HepG2 (cell line): ENCODE measurements at regions not wholly inside any gene's neighbourhood (a gene's known extent, or its start where the extent isn't known, plus 50 kb on each side); places are given as distances from the start of the nearest gene placed in this dataset.

ENCODE experiments used
- ATAC-seq: fragments of 200-7000 bp; cut with Tn5 transposase; 3 replicates; pipeline ENCODE4 v1.9.1; 2020; ENCODE audit warnings: mild to moderate bottlenecking, moderate library complexity
- BruUV-seq: library from RNA; stranded (reverse); fragments of 400-500 nt; replicated peaks from 2 replicates; lab custom pipeline; 2021; lab: Mats Ljungman, UMichigan
- CTCF ChIA-PET: fragments of 300-600 bp; formaldehyde crosslinking; extraction: SDS; loops from one replicate; lab custom pipeline; 2021; ENCODE audit warnings: low total read pairs, inconsistent platforms, low intra/inter-chr PET ratio; lab: Yijun Ruan, JAX
- POLR2A ChIA-PET: fragments of 350-600 bp; sonication (Branson Sonifier 250); formaldehyde crosslinking; loops from one replicate; lab custom pipeline; 2020; ENCODE audit warnings: antibody characterized with exemption, inconsistent platforms; lab: Yijun Ruan, JAX
- DNase-seq: peaks from one replicate; pipeline ENCODE4 v3.0.0-alpha.2; 2015; ENCODE audit warnings: low spot score
- FAIRE-seq: peaks from 3 replicates; lab custom pipeline; 2011; peaks lifted over from hg19 to GRCh38; lab: Jason Lieb, UNC
- H2AFZ ChIP-seq: one replicate; pipeline ENCODE4 v1.6.1; 2011; ENCODE audit warnings: low read length, inconsistent platforms
- H3K27ac ChIP-seq: fragments of 300-600 bp; 3 replicates; pipeline ENCODE4 v1.8.0; 2011; ENCODE audit warnings: mixed run types, mild to moderate bottlenecking, mixed read lengths, low read length, inconsistent platforms; ENCODE audit not compliant: insufficient read depth; ENCODE audit errors: extremely low read length
- H3K27me3 ChIP-seq, 2 experiments: fragments of 200-600 bp in 1 of 2; 2 replicates in 1 of 2; 3 replicates in 1 of 2; pipeline versions ENCODE4 v1.6.0 to v1.8.0; 2011; ENCODE audit warnings: low read length in 2 of 2, mild to moderate bottlenecking in 2 of 2, moderate library complexity in 2 of 2, inconsistent platforms in 1 of 2; ENCODE audit not compliant: insufficient read depth in 2 of 2, control insufficient read depth in 1 of 2
- H3K36me3 ChIP-seq, 2 experiments: fragments of 200-600 bp in 1 of 2; replicated peaks in 1 of 2; 2 replicates in 1 of 2; 3 replicates in 1 of 2; pipeline versions ENCODE4 v1.5.1 to v1.8.0; 2011; ENCODE audit warnings: low read length in 2 of 2, inconsistent platforms in 1 of 2; ENCODE audit not compliant: insufficient read depth in 2 of 2, control insufficient read depth in 1 of 2
- H3K4me1 ChIP-seq: 2 replicates; pipeline ENCODE4 v1.5.1; 2012; ENCODE audit warnings: low read length, inconsistent platforms; ENCODE audit not compliant: insufficient read depth
- H3K4me2 ChIP-seq: 2 replicates; pipeline ENCODE4 v1.6.0; 2011; ENCODE audit warnings: low read depth, low read length, inconsistent platforms
- H3K4me3 ChIP-seq, 3 experiments: fragments of 200-600 bp in 1 of 3; sonication (generic), shearing (Covaris generic) in 1 of 3; replicated peaks in 1 of 3; 2 replicates each; pipeline ENCODE4 v1.5.1; 2011 to 2016; ENCODE audit warnings: low read length in 3 of 3, inconsistent platforms in 2 of 3, low read depth in 2 of 3, mild to moderate bottlenecking in 2 of 3, control low read depth in 1 of 3, mixed read lengths in 1 of 3; ENCODE audit not compliant: insufficient read depth in 1 of 3
- H3K79me2 ChIP-seq: one replicate; pipeline ENCODE4 v1.6.1; 2011; ENCODE audit warnings: low read length, inconsistent platforms; ENCODE audit not compliant: insufficient read depth
- H3K9ac ChIP-seq: 2 replicates; pipeline ENCODE4 v1.6.0; 2011; ENCODE audit warnings: mild to moderate bottlenecking, low read depth, low read length, inconsistent platforms; ENCODE audit not compliant: insufficient read depth
- H3K9me3 ChIP-seq: 2 replicates; pipeline ENCODE4 v1.5.1; 2012; ENCODE audit warnings: mild to moderate bottlenecking, low read length
- H4K20me1 ChIP-seq: 2 replicates; pipeline ENCODE4 v1.6.0; 2011; ENCODE audit warnings: inconsistent platforms, mild to moderate bottlenecking, low read length, moderate library complexity; ENCODE audit not compliant: insufficient read depth
- ARID5B ChIP-seq: IDR thresholded peaks from 2 replicates; pipeline ENCODE4 v1.4.0; 2020; ENCODE audit warnings: mild to moderate bottlenecking, missing genetic modification reagents
- ELF1 ChIP-seq: sonication (generic); formaldehyde crosslinking; IDR thresholded peaks from 2 replicates; pipeline ENCODE4 v1.4.0; 2020; ENCODE audit warnings: missing genetic modification reagents
- GTF2F1 ChIP-seq: fragments of 150-350 bp; IDR thresholded peaks from 2 replicates; pipeline ENCODE4 v1.6.1; 2014; ENCODE audit warnings: low read length
- HNRNPH1 ChIP-seq: fragments of 200-400 bp; formaldehyde crosslinking; optimal IDR thresholded peaks from 2 replicates; pipeline ENCODE3; 2017; ENCODE audit warnings: mild to moderate bottlenecking, low read depth, low read length
- KDM4B ChIP-seq: sonication (generic); formaldehyde crosslinking; IDR thresholded peaks from 2 replicates; pipeline ENCODE4 v1.4.0; 2020; ENCODE audit warnings: missing genetic modification reagents
- MYC ChIP-seq: sonication (generic); formaldehyde crosslinking; IDR thresholded peaks from 2 replicates; pipeline ENCODE4 v1.9.0; 2021; ENCODE audit warnings: missing genetic modification reagents, borderline replicate concordance
- MZF1 ChIP-seq: sonication (generic); formaldehyde crosslinking; IDR thresholded peaks from 2 replicates; pipeline ENCODE4 v1.8.1; 2023; ENCODE audit warnings: mild to moderate bottlenecking, missing genetic modification reagents, borderline replicate concordance
- NCOA5 ChIP-seq: sonication (generic); formaldehyde crosslinking; IDR thresholded peaks from 2 replicates; pipeline ENCODE4 v1.4.0; 2020; ENCODE audit warnings: missing genetic modification reagents
- NR0B2 ChIP-seq: sonication (generic); formaldehyde crosslinking; IDR thresholded peaks from 2 replicates; pipeline ENCODE4 v1.4.0; 2020; ENCODE audit warnings: mild to moderate bottlenecking, missing genetic modification reagents
- RBAK ChIP-seq: sonication (generic); formaldehyde crosslinking; IDR thresholded peaks from 2 replicates; pipeline ENCODE4 v1.5.1; 2020; ENCODE audit warnings: mild to moderate bottlenecking, missing genetic modification reagents
- REL ChIP-seq: sonication (generic); formaldehyde crosslinking; conservative IDR thresholded peaks from 2 replicates; pipeline ENCODE4 v1.8.0; 2022; ENCODE audit warnings: mild to moderate bottlenecking, missing genetic modification reagents, moderate library complexity
- STAT6 ChIP-seq: sonication (generic); formaldehyde crosslinking; IDR thresholded peaks from 2 replicates; pipeline ENCODE4 v1.4.0; 2020; ENCODE audit warnings: missing genetic modification reagents, mild to moderate bottlenecking, borderline replicate concordance
- ZNF235 ChIP-seq: sonication (generic); formaldehyde crosslinking; IDR thresholded peaks from 2 replicates; pipeline ENCODE4 v1.8.1; 2023; ENCODE audit warnings: mild to moderate bottlenecking, missing genetic modification reagents, borderline replicate concordance
- ZNF333 ChIP-seq: sonication (generic); formaldehyde crosslinking; IDR thresholded peaks from 2 replicates; pipeline ENCODE4 v1.4.0; 2020; ENCODE audit warnings: mild to moderate bottlenecking, missing genetic modification reagents, borderline replicate concordance
- ZNF430 ChIP-seq: sonication (generic); formaldehyde crosslinking; IDR thresholded peaks from 2 replicates; pipeline ENCODE4 v1.9.0; 2021; ENCODE audit warnings: mild to moderate bottlenecking, missing genetic modification reagents
- WGBS: methylation state at CpG from one replicate; pipeline ENCODE4 v1.1.6; 2017; ENCODE audit warnings: low lambda C conversion rate; 5-methylcytosine and 5-hydroxymethylcytosine counted together
- in situ Hi-C: cut with HindIII; loops from 2 replicates; pipeline ENCODE4 v1.10.0; 2017; ENCODE audit warnings: low pct_unique_long_range_greater_than_20kb; ENCODE audit not compliant: extremely low pct_ligation_motif_present
- intact Hi-C: fragments of 100-400 bp; cut with micrococcal nuclease; formaldehyde crosslinking; loops from one replicate; pipeline ENCODE4 v1.10.0; 2022; ENCODE audit not compliant: unreplicated experiment

GRCh38 chr18:2256577-2256976 lies 314.7 kb downstream of the METTL4 start (continued):
- TF ChIP-seq STAT6 (CRISPR knock-in tag) (no peak), REL (CRISPR knock-in tag) (no peak)

GRCh38 chr18:2258954-2259353 lies 312.4 kb downstream of the METTL4 start:
- in situ Hi-C loops, result no loop called here
- no peak for TF ChIP-seq MZF1 (CRISPR knock-in tag)
- TF ChIP-seq ARID5B (CRISPR knock-in tag), result no peak
- no peak for TF ChIP-seq ZNF235 (CRISPR knock-in tag)
- no peak for TF ChIP-seq ELF1 (CRISPR knock-in tag)
- no peak for TF ChIP-seq MYC (CRISPR knock-in tag)
- TF ChIP-seq ZNF430 (CRISPR knock-in tag), result no peak
- no peak for TF ChIP-seq RBAK (CRISPR knock-in tag)
- TF ChIP-seq KDM4B (CRISPR knock-in tag), result no peak
- TF ChIP-seq NCOA5, result no peak
- no peak for TF ChIP-seq NR0B2 (CRISPR knock-in tag)
- TF ChIP-seq GTF2F1, result no peak
- no peak for TF ChIP-seq ZNF333 (CRISPR knock-in tag)
- TF ChIP-seq HNRNPH1, result no peak
- Histone ChIP-seq H3K4me3 (no peak overlapping the region), H2AFZ (no peak overlapping the region), H3K9me3 (no peaks in the 10 kb centered on the region), H3K27me3 (no peaks in the 10 kb centered on the region), H3K27ac (no peak overlapping the region), H3K9ac (no peak overlapping the region), H3K4me1 (no peaks in the 10 kb centered on the region), H4K20me1 (no peaks in the 10 kb centered on the region), H3K4me2 (no peak overlapping the region), H3K79me2 (no peaks in the 10 kb centered on the region), H3K36me3 (no peaks in the 10 kb centered on the region)
- ChIA-PET POLR2A (no interaction called here), CTCF (no interaction called here)
- intact Hi-C loops, result no loop called here
- no TSS peak for BruUV-seq
- FAIRE-seq (no peak), ATAC-seq (no peak), DNase-seq (no peak)
- under 1% methylated on average over 6 of the region's 6 CpGs for WGBS
